GM19035 (cell line): ENCODE measurements at regions not wholly inside any gene's neighbourhood (a gene's known extent, or its start where the extent isn't known, plus 50 kb on each side); places are given as distances from the start of the nearest gene placed in this dataset.

Experiments
- ATAC-seq: cut with Tn5 transposase; IDR thresholded peaks from one replicate; pipeline ENCODE4 v1.9.1; 2021; ENCODE audit not compliant: unreplicated experiment

DNA sequence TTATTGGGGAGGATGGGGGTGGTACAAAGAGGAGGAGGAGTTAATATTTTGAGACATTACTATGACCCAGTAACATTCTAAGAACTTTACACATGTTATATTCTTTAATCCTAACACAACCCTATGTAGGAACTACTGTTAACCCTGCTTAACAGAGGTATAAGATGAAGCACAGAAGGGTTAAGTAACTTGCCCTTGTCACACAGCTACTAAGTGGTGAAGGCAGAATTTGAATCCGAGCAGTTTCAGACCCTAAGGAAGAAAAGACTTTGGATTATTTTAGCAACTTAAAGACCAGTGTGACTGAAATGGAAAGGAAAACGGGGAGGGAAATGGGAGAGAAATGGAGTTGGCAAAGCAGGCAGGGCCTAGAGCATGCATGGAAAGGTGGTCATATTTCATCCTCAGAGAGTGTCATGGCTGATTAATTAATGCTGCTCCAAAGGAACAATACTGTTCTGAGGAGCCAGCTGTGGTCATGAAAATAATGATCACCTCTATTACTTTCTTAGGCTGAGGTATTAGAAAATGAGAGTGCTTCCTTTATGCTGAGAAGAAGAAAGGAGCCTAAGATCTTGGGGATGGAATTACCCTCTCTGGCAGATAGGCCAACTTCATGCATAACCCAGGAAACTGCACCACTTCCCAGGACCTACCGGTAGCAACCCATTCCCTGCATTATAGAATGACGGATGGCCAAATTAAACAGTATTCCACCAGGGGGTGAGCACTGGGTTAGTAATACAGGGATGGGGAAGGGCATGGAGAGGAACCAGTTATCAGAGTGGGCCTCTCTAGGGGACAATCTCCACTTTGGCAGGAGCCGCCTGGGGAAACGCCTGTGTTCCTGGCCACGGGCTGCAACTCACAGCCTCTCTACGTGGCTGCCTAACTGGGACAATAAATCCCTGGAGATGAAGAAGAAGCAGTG is 50.1 kb upstream of the TNFAIP3 start:
- ATAC-seq, result no peak
